H54 (cell line): ENCODE measurements at regions not wholly inside any gene's neighbourhood (a gene's known extent, or its start where the extent isn't known, plus 50 kb on each side); places are given as distances from the start of the nearest gene placed in this dataset.
A peak's percentile ranks its signal among the peaks of the same experiment; 100 is the strongest.

ENCODE experiments used
- DNase-seq: peaks from one replicate; pipeline ENCODE4 v3.0.0; 2011; ENCODE audit warnings: low spot score, mixed read lengths; ENCODE audit not compliant: insufficient read length
- FAIRE-seq: peaks from 3 replicates; lab custom pipeline; 2011; peaks lifted over from hg19 to GRCh38; lab: Jason Lieb, UNC
- POLR2A ChIP-seq: IDR thresholded peaks from 2 replicates; pipeline ENCODE4 v1.6.1; 2011; ENCODE audit warnings: low read depth, mild to moderate bottlenecking, low read length

DNA sequence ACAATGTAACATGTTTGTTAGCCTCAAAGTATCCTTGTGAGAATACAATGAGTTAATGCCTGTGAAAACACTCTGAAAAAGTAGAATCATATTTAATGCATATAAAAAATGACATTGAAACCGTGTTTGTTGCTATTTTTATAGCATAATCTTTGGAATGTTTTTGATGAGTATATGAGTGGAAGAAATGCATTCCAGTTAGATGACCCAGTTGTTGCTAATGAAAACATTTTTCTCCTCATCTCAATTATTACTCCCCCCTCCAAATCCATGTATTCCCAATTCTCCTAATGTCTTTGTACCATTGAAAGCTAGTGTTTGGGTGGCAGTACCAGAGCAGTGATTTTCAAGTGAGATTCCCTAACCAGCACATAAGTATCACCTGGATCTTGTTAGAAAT is 67.1 kb upstream of the DSEL start:
- no peak for DNase-seq
- FAIRE-seq, result no peak
- no peak for TF ChIP-seq POLR2A

DNA sequence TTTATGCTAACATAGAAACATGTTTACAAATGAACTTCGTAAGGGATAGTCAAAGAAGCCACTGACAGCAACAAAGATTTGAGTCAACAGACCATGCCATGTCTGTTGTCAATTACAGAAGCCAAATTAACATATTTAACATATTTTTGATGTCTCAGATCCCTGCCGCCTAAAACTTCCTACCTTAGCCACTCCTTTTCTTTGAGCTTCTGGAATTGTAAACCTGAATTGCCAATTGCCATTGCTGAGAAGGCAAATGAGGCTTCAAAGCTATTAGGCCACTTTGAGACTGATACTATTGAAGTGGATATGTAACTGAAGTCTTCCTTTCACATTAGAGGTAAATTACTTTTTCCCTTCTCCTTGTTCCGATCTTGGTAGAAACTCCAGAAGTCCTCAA is 66.0 kb upstream of the DSEL start:
- DNase-seq (no peak), FAIRE-seq (no peak)
- no peak for TF ChIP-seq POLR2A

- no peak for DNase-seq
- FAIRE-seq, result no peak
- no peak for TF ChIP-seq POLR2A
Observed at GRCh38 chr18:67581178-67581577, 64.7 kb upstream of the DSEL start.

GRCh38 chr18:67577386-67577785 is 60.9 kb upstream of the DSEL start:
- no peak for TF ChIP-seq POLR2A
- FAIRE-seq (no peak), DNase-seq (no peak)

DNA sequence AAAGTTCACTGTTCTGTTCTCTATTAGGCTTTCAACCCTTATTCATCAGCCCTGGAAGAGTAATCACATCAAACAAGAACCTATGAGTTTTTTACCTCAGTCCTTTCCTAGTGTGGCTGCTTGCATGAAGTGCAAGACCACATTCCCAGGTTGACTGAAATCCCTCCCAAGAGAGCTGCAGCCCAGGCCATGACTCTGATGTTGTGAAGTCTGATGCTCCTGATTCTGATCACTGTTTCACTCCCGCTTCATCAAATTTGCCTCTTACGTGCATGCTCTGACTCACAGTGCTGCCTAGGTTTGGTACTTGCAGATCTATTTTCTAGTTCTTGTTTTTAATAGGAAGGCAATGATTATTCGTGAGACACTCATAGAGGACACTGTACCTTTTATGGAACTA is 58.2 kb upstream of the DSEL start:
- FAIRE-seq (no peak), DNase-seq (no peak)
- TF ChIP-seq POLR2A, result no peak

GRCh38 chr18:67568166-67568565 is 51.6 kb upstream of the DSEL start:
- FAIRE-seq, result peak; percentile 30
- TF ChIP-seq POLR2A, result no peak

More at GRCh38 chr18:67568166-67568565, 51.6 kb upstream of the DSEL start:
- DNase-seq, result no peak
